NB4 (cell line): ENCODE measurements at regions not wholly inside any gene's neighbourhood (a gene's known extent, or its start where the extent isn't known, plus 50 kb on each side); places are given as distances from the start of the nearest gene placed in this dataset.

ENCODE experiments used
- CTCF ChIP-seq: IDR thresholded peaks from one replicate; pipeline ENCODE4 v1.5.1; 2012; ENCODE audit warnings: low read depth, low read length
- MYC ChIP-seq: IDR thresholded peaks from 2 replicates; pipeline ENCODE4 v1.6.1; 2011; ENCODE audit warnings: low read depth, low read length
- POLR2A ChIP-seq: IDR thresholded peaks from 2 replicates; pipeline ENCODE4 v1.6.1; 2011; ENCODE audit warnings: mild to moderate bottlenecking; ENCODE audit not compliant: insufficient read length; ENCODE audit errors: extremely low read depth

GRCh38 chr2:189285962-189286645 lies 106.5 kb upstream of the COL5A2 start:
- no peak for TF ChIP-seq POLR2A
- TF ChIP-seq CTCF, result no peak
- no peak for TF ChIP-seq MYC
